ENCODE measurements at regions not wholly inside any gene's neighbourhood (a gene's known extent, or its start where the extent isn't known, plus 50 kb on each side); places are given as distances from the start of the nearest gene placed in this dataset.

- TF ChIP-seq NFIC (IDR thresholded peaks at IDR 0.05) (no peak), ZBTB7A (IDR thresholded peaks at IDR 0.05; ENCODE audit: low read depth) (no peak), EP300 (IDR thresholded peaks at IDR 0.05; ENCODE audit: borderline replicate concordance) (no peak), CEBPB (IDR thresholded peaks at IDR 0.05) (no peak), TCF12 (IDR thresholded peaks at IDR 0.05; ENCODE audit: low read depth) (no peak), MAX (IDR thresholded peaks at IDR 0.05) (no peak), USF1 (IDR thresholded peaks at IDR 0.05) (no peak), RAD21 (IDR thresholded peaks at IDR 0.05; ENCODE audit: low read depth) (no peak), YY1 (IDR thresholded peaks at IDR 0.05; ENCODE audit: low read depth) (no peak), TAF1 (IDR thresholded peaks at IDR 0.05; ENCODE audit: low read depth) (no peak), REST (IDR thresholded peaks at IDR 0.05; ENCODE audit: low read depth) (no peak), FOXM1 (IDR thresholded peaks at IDR 0.05; ENCODE audit: borderline replicate concordance, low read depth) (no peak), TEAD4 (IDR thresholded peaks at IDR 0.05) (no peak), CREB1 (IDR thresholded peaks at IDR 0.05; ENCODE audit: low read depth) (no peak)
Measured at GRCh38 chr20:48120120-48120519, 334.8 kb upstream of the SULF2 start.

Data from Ishikawa (cell line).